ENCODE measurements at regions not wholly inside any gene's neighbourhood (a gene's known extent, or its start where the extent isn't known, plus 50 kb on each side); places are given as distances from the start of the nearest gene placed in this dataset.

- no peaks in the 10 kb centered on the region for H3K9me3 ChIP-seq (ENCODE audit: control insufficient read depth, low read length)
- no peak overlapping the region for H3K9ac ChIP-seq (ENCODE audit: low read length)
- H3K4me1 ChIP-seq (ENCODE audit: control insufficient read depth, insufficient read depth, low read length), result peaks cover 30% of the 10 kb centered on the region
Observed at GRCh38 chr12:80045594-80045993, 53.7 kb upstream of the OTOGL start.

DNA sequence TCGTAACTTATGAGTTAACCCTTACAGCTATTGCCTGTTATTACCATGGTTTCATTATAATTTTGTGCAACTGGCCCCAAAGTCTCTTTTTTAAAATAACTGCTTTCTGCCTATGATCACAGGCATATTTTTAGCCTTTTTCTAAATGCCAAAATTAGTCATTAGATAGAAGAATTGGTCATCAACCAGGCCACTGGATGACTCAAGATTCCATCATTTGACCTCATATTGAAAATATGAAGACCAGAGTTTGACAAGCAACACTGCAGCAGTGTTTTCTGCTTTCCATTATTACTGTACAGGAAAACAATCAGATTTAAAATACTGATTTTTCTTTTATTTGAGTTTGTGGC is 54.7 kb upstream of the OTOGL start:
- DNase-seq (ENCODE audit: low read depth), result peak; percentile 81
- Histone ChIP-seq H3K4me3 (ENCODE audit: low read length) (peak overlapping the region; percentile 60), H3K36me3 (ENCODE audit: control insufficient read depth, insufficient read depth, low read length, severe bottlenecking) (no peaks in the 10 kb centered on the region), H3K9me3 (ENCODE audit: control insufficient read depth, low read length) (no peaks in the 10 kb centered on the region), H3K27me3 (replicated peaks; ENCODE audit: control insufficient read depth, insufficient read depth, low read length) (no peaks in the 10 kb centered on the region), H3K4me1 (ENCODE audit: control insufficient read depth, insufficient read depth, low read length) (peaks cover 30% of the 10 kb centered on the region), H3K9ac (ENCODE audit: low read length) (peak overlapping the region; percentile 4)

More at GRCh38 chr12:80045594-80045993, 53.7 kb upstream of the OTOGL start:
- Histone ChIP-seq H3K36me3 (ENCODE audit: control insufficient read depth, insufficient read depth, low read length, severe bottlenecking) (no peaks in the 10 kb centered on the region), H3K4me3 (ENCODE audit: low read length) (no peak overlapping the region), H3K27me3 (replicated peaks; ENCODE audit: control insufficient read depth, insufficient read depth, low read length) (no peaks in the 10 kb centered on the region)
- DNase-seq (ENCODE audit: low read depth), result peak; percentile 19

DNA sequence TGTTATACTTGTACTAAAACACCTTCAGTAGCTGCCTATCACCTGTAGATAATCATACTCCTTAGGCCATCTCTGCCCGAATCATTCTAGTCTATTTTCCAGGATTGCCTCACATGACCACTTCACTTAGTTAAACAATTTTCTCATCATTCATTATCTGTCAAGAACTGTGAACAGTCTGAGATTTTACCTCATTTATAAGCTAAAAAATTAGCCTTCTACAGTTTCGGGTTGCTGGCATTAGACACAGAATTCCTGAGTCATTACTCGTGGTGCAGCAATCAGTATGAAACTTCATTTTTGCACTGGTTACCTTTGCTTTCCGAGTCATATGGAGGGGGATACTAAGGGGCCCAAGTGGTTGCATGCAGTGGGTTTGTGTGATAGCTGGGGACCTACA is 57.6 kb upstream of the OTOGL start:
- no peaks in the 10 kb centered on the region for H3K9me3 ChIP-seq (ENCODE audit: control insufficient read depth, low read length)
- peak; percentile 74 for DNase-seq (ENCODE audit: low read depth)
- H3K27me3 ChIP-seq (replicated peaks; ENCODE audit: control insufficient read depth, insufficient read depth, low read length), result no peaks in the 10 kb centered on the region
- peaks cover 30% of the 10 kb centered on the region for H3K4me1 ChIP-seq (ENCODE audit: control insufficient read depth, insufficient read depth, low read length)
- no peaks in the 10 kb centered on the region for H3K36me3 ChIP-seq (ENCODE audit: control insufficient read depth, insufficient read depth, low read length, severe bottlenecking)
- peak overlapping the region; percentile 58 for H3K4me3 ChIP-seq (ENCODE audit: low read length)
- no peak overlapping the region for H3K9ac ChIP-seq (ENCODE audit: low read length)

DNA sequence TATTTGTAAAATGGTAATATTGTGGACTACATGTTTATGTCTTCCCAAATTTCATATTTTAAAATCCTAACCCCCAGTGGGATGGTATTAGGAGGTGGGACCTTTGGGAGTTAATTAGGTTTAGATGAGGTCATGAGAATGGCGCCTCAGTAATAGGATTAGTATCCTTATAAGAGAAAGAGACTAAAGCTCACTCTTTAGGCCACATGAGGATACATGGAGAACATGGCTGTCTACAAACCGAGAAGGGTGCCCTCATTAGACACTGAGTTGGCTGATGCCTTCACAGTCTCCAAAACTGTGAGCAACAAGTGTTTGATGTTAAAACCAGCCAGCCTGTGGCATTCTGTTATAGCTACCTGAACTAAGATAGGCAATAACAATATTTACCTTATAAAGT is 58.3 kb upstream of the OTOGL start:
- DNase-seq (ENCODE audit: low read depth), result no peak
- H3K4me1 ChIP-seq (ENCODE audit: control insufficient read depth, insufficient read depth, low read length), result peaks cover 30% of the 10 kb centered on the region
- no peaks in the 10 kb centered on the region for H3K9me3 ChIP-seq (ENCODE audit: control insufficient read depth, low read length)
- H3K4me3 ChIP-seq (ENCODE audit: low read length), result no peak overlapping the region
- no peaks in the 10 kb centered on the region for H3K36me3 ChIP-seq (ENCODE audit: control insufficient read depth, insufficient read depth, low read length, severe bottlenecking)
- H3K27me3 ChIP-seq (replicated peaks; ENCODE audit: control insufficient read depth, insufficient read depth, low read length), result no peaks in the 10 kb centered on the region
- H3K9ac ChIP-seq (ENCODE audit: low read length), result no peak overlapping the region

GRCh38 chr12:80040075-80040738 is 59.1 kb upstream of the OTOGL start:
- Histone ChIP-seq H3K9me3 (ENCODE audit: control insufficient read depth, low read length) (no peaks in the 10 kb centered on the region), H3K36me3 (ENCODE audit: control insufficient read depth, insufficient read depth, low read length, severe bottlenecking) (no peaks in the 10 kb centered on the region), H3K9ac (ENCODE audit: low read length) (no peak overlapping the region), H3K4me3 (ENCODE audit: low read length) (no peak overlapping the region), H3K4me1 (ENCODE audit: control insufficient read depth, insufficient read depth, low read length) (peaks cover 24% of the 10 kb centered on the region), H3K27me3 (replicated peaks; ENCODE audit: control insufficient read depth, insufficient read depth, low read length) (no peaks in the 10 kb centered on the region)
- DNase-seq (ENCODE audit: low read depth), result peak; percentile 34

DNA sequence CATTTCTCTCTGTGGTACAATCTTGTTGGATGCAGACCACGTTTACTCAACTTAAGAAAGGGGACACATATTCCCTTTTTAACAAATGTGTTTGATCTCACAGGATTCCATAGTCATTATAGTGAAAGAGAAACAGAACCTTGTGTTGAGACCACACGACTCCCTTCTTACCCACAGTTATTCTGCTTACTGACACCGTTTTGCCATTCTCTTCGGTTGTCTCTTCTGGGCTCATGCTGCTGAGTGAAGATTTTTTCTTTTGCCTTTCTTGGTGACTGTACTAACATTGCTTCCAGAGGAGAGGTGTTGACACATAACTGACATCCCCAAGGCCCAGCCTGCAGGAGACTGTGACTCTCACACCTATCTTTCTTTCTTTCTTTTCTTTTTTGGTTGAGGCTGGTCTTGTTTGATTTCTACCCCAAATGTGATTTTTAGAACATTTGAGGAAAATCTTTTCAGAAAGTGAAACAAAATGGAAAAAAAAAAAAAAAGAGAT is 61.2 kb upstream of the OTOGL start:
- Histone ChIP-seq H3K9me3 (ENCODE audit: control insufficient read depth, low read length) (no peaks in the 10 kb centered on the region), H3K36me3 (ENCODE audit: control insufficient read depth, insufficient read depth, low read length, severe bottlenecking) (no peaks in the 10 kb centered on the region), H3K27me3 (replicated peaks; ENCODE audit: control insufficient read depth, insufficient read depth, low read length) (no peaks in the 10 kb centered on the region), H3K4me3 (ENCODE audit: low read length) (no peak overlapping the region), H3K9ac (ENCODE audit: low read length) (no peak overlapping the region), H3K4me1 (ENCODE audit: control insufficient read depth, insufficient read depth, low read length) (peaks cover 22% of the 10 kb centered on the region)
- no peak for DNase-seq (ENCODE audit: low read depth)

DNA sequence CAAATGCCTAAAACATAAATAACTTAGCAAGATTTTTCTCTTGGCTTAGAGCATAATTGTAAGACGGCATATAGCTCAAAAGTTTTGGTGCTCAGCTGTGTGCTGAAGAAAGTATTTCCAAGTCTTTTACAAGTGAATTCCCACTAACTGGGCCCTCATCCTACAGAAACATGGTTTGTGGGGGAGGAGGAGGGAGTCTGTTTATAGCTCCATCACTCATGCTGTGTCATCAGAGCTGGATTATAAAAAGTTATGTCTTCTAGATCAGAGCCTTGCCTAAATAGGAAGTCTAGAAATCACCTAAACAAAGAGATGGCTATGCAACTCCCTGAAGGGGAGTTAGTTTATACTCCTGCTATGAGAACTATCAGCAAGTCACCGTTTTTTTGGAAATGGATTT is 65.9 kb upstream of the OTOGL start:
- H3K4me1 ChIP-seq (ENCODE audit: control insufficient read depth, insufficient read depth, low read length), result peaks cover 3% of the 10 kb centered on the region
- no peaks in the 10 kb centered on the region for H3K9me3 ChIP-seq (ENCODE audit: control insufficient read depth, low read length)
- no peaks in the 10 kb centered on the region for H3K36me3 ChIP-seq (ENCODE audit: control insufficient read depth, insufficient read depth, low read length, severe bottlenecking)
- H3K27me3 ChIP-seq (replicated peaks; ENCODE audit: control insufficient read depth, insufficient read depth, low read length), result no peaks in the 10 kb centered on the region
- H3K9ac ChIP-seq (ENCODE audit: low read length), result peak overlapping the region; percentile 26
- peak; percentile 75 for DNase-seq (ENCODE audit: low read depth)
- H3K4me3 ChIP-seq (ENCODE audit: low read length), result no peak overlapping the region

DNA sequence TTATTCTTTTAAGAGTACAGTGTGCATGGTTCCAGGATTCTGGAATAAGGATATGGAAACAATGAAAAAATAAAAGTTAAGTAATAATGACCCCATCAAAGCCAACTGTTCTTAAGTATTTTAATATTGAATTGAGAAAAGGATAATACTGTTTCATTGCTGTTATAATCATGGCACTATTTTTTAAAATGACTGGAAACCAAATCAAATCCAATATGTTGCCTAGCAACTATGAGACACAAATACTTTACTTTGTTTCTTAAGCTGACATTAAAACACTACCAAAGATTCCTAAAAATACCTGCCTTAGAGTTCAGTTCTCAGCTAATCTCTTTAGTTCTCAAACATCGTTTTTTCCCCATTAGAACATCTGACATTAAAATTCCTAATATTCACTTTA is 66.4 kb upstream of the OTOGL start:
- Histone ChIP-seq H3K9me3 (ENCODE audit: control insufficient read depth, low read length) (no peaks in the 10 kb centered on the region), H3K9ac (ENCODE audit: low read length) (peak overlapping the region; percentile 26), H3K36me3 (ENCODE audit: control insufficient read depth, insufficient read depth, low read length, severe bottlenecking) (no peaks in the 10 kb centered on the region), H3K27me3 (replicated peaks; ENCODE audit: control insufficient read depth, insufficient read depth, low read length) (no peaks in the 10 kb centered on the region), H3K4me3 (ENCODE audit: low read length) (no peak overlapping the region), H3K4me1 (ENCODE audit: control insufficient read depth, insufficient read depth, low read length) (peaks cover 3% of the 10 kb centered on the region)
- peak; percentile 41 for DNase-seq (ENCODE audit: low read depth)

DNA sequence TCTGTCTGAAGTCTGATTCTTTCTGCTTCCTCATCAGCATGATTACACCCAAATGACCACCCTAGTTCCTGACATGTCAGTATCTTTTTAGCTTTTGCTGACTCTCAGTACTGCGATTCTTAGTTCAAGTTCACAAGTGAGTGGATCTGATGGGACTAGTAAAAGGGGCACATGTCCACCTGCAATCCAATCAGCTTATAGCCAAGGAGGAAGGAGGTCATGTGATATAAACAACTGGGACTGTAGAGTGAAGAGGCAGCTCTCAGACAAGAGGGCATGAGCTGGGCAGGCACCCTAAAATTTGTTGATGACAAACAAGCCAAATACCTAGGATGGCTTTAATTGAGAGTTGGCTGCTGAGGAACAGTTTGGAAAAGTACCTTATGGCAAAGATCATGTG is 68.1 kb upstream of the OTOGL start:
- no peak overlapping the region for H3K9ac ChIP-seq (ENCODE audit: low read length)
- H3K4me1 ChIP-seq (ENCODE audit: control insufficient read depth, insufficient read depth, low read length), result peaks cover 3% of the 10 kb centered on the region
- H3K27me3 ChIP-seq (replicated peaks; ENCODE audit: control insufficient read depth, insufficient read depth, low read length), result no peaks in the 10 kb centered on the region
- H3K4me3 ChIP-seq (ENCODE audit: low read length), result no peak overlapping the region
- H3K36me3 ChIP-seq (ENCODE audit: control insufficient read depth, insufficient read depth, low read length, severe bottlenecking), result no peaks in the 10 kb centered on the region
- H3K9me3 ChIP-seq (ENCODE audit: control insufficient read depth, low read length), result no peaks in the 10 kb centered on the region
- no peak for DNase-seq (ENCODE audit: low read depth)

GRCh38 chr12:80025638-80026037 is 73.7 kb upstream of the OTOGL start:
- no peak overlapping the region for H3K4me3 ChIP-seq (ENCODE audit: low read length)
- DNase-seq (ENCODE audit: low read depth), result no peak
- H3K9me3 ChIP-seq (ENCODE audit: control insufficient read depth, low read length), result peaks cover 12% of the 10 kb centered on the region
- no peaks in the 10 kb centered on the region for H3K27me3 ChIP-seq (replicated peaks; ENCODE audit: control insufficient read depth, insufficient read depth, low read length)
- H3K4me1 ChIP-seq (ENCODE audit: control insufficient read depth, insufficient read depth, low read length), result no peaks in the 10 kb centered on the region
- H3K9ac ChIP-seq (ENCODE audit: low read length), result no peak overlapping the region
- no peaks in the 10 kb centered on the region for H3K36me3 ChIP-seq (ENCODE audit: control insufficient read depth, insufficient read depth, low read length, severe bottlenecking)

DNA sequence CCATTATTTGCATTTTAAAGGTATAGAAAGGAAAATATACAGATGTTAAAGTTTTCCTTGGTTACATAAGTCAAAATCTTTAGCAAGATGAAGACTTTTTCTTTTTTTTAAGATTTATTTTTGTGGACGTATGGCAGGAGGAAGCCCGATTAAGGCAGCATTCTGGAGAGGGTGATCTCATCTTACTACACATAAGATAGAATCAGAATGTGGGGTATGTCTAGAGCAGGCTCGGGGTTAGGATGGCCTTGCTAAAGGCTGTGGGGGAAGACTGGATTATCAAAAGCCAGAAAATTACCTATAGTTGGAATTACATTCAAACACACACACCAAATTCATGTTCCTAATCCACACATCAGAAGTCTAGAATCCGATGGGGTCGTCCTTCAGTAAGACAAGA is 79.6 kb upstream of the OTOGL start:
- H3K9ac ChIP-seq (ENCODE audit: low read length), result no peak overlapping the region
- peaks cover 3% of the 10 kb centered on the region for H3K9me3 ChIP-seq (ENCODE audit: control insufficient read depth, low read length)
- H3K27me3 ChIP-seq (replicated peaks; ENCODE audit: control insufficient read depth, insufficient read depth, low read length), result no peaks in the 10 kb centered on the region
- no peak for DNase-seq (ENCODE audit: low read depth)
- no peak overlapping the region for H3K4me3 ChIP-seq (ENCODE audit: low read length)
- H3K36me3 ChIP-seq (ENCODE audit: control insufficient read depth, insufficient read depth, low read length, severe bottlenecking), result no peaks in the 10 kb centered on the region
- H3K4me1 ChIP-seq (ENCODE audit: control insufficient read depth, insufficient read depth, low read length), result no peaks in the 10 kb centered on the region

GRCh38 chr12:80018119-80018518 is 81.2 kb upstream of the OTOGL start:
- Histone ChIP-seq H3K36me3 (ENCODE audit: control insufficient read depth, insufficient read depth, low read length, severe bottlenecking) (no peaks in the 10 kb centered on the region), H3K27me3 (replicated peaks; ENCODE audit: control insufficient read depth, insufficient read depth, low read length) (no peaks in the 10 kb centered on the region), H3K4me1 (ENCODE audit: control insufficient read depth, insufficient read depth, low read length) (no peaks in the 10 kb centered on the region), H3K9ac (ENCODE audit: low read length) (no peak overlapping the region), H3K4me3 (ENCODE audit: low read length) (no peak overlapping the region), H3K9me3 (ENCODE audit: control insufficient read depth, low read length) (no peaks in the 10 kb centered on the region)
- no peak for DNase-seq (ENCODE audit: low read depth)

Data from adipocyte (in vitro differentiated cells).